SU-DHL-6 (cell line): ENCODE measurements at regions not wholly inside any gene's neighbourhood (a gene's known extent, or its start where the extent isn't known, plus 50 kb on each side); places are given as distances from the start of the nearest gene placed in this dataset.

ENCODE experiments used
- H2AFZ ChIP-seq: fragments of 200-600 bp; sonication (generic); 2 replicates; pipeline ENCODE4 v1.6.1; 2014; ENCODE audit warnings: low read depth, mild to moderate bottlenecking, moderate library complexity, mixed read lengths, antibody characterized with exemption, low read length; ENCODE audit not compliant: severe bottlenecking
- H3F3A ChIP-seq: fragments of 200-600 bp; shearing (Covaris generic); 2 replicates; pipeline ENCODE4 v1.6.0; 2016; ENCODE audit warnings: antibody characterized with exemption, mild to moderate bottlenecking; ENCODE audit not compliant: insufficient read depth
- H3K27ac ChIP-seq: fragments of 200-600 bp; sonication (generic); 2 replicates; pipeline ENCODE4 v1.5.1; 2016; ENCODE audit warnings: low read depth, mild to moderate bottlenecking, low read length, moderate library complexity, mixed read lengths
- H3K27me3 ChIP-seq: fragments of 200-600 bp; sonication (generic), shearing (Covaris generic); 2 replicates; pipeline ENCODE4 v1.6.0; 2014; ENCODE audit warnings: mild to moderate bottlenecking, low read length
- H3K36me3 ChIP-seq: fragments of 200-600 bp; sonication (generic); 2 replicates; pipeline ENCODE4 v1.6.1; 2014; ENCODE audit warnings: mild to moderate bottlenecking, low read length, mixed read lengths
- H3K4me2 ChIP-seq: fragments of 300-600, 200-600 bp; shearing (Covaris generic), sonication (generic); 2 replicates; pipeline ENCODE4 v1.6.0; 2014; ENCODE audit warnings: low read length, low read depth, mild to moderate bottlenecking; ENCODE audit not compliant: poor library complexity, severe bottlenecking
- H3K4me3 ChIP-seq: fragments of 200-600 bp; sonication (generic); 2 replicates; pipeline ENCODE4 v1.5.1; 2014; ENCODE audit warnings: antibody characterized with exemption, low read length, mild to moderate bottlenecking, mixed read lengths; ENCODE audit not compliant: insufficient read depth, poor library complexity, severe bottlenecking
- H3K79me2 ChIP-seq: fragments of 200-600 bp; sonication (generic); 2 replicates; pipeline ENCODE4 v1.6.1; 2014; ENCODE audit warnings: mild to moderate bottlenecking, low read length, moderate library complexity; ENCODE audit not compliant: insufficient read depth
- H3K9ac ChIP-seq: fragments of 200-600 bp; sonication (generic); 2 replicates; pipeline ENCODE4 v1.7.0; 2014; ENCODE audit warnings: mild to moderate bottlenecking, low read length
- H3K9me2 ChIP-seq: fragments of 200-600 bp; sonication (generic); replicated peaks from 2 replicates; pipeline ENCODE4 v1.6.1; 2014; ENCODE audit warnings: low read length; ENCODE audit not compliant: insufficient read depth
- H3K9me3 ChIP-seq: fragments of 200-600 bp; sonication (generic); 2 replicates; pipeline ENCODE4 v1.6.1; 2014; ENCODE audit warnings: low read length, mixed read lengths; ENCODE audit not compliant: insufficient read depth
- H4K20me1 ChIP-seq: fragments of 200-600 bp; sonication (generic); 2 replicates; pipeline ENCODE4 v1.6.1; 2014; ENCODE audit warnings: low read depth, mild to moderate bottlenecking, antibody characterized with exemption, low read length, moderate library complexity, mixed read lengths
- EZH2phosphoT487 ChIP-seq: fragments of 200-600 bp; sonication (generic), shearing (Covaris generic); conservative IDR thresholded peaks from 2 replicates; pipeline ENCODE4 v1.6.1; 2018; ENCODE audit warnings: mild to moderate bottlenecking, antibody characterized with exemption, low read length, moderate library complexity, mixed read lengths
- TF ChIP-seq, protein P1 (sequence below): fragments of 200-600 bp; sonication (generic); IDR thresholded peaks from one replicate; pipeline ENCODE4 v1.5.1; 2017; ENCODE audit warnings: antibody characterized with exemption, mild to moderate bottlenecking, low read length, moderate library complexity; ENCODE audit not compliant: insufficient read depth, poor library complexity, severe bottlenecking

DNA sequence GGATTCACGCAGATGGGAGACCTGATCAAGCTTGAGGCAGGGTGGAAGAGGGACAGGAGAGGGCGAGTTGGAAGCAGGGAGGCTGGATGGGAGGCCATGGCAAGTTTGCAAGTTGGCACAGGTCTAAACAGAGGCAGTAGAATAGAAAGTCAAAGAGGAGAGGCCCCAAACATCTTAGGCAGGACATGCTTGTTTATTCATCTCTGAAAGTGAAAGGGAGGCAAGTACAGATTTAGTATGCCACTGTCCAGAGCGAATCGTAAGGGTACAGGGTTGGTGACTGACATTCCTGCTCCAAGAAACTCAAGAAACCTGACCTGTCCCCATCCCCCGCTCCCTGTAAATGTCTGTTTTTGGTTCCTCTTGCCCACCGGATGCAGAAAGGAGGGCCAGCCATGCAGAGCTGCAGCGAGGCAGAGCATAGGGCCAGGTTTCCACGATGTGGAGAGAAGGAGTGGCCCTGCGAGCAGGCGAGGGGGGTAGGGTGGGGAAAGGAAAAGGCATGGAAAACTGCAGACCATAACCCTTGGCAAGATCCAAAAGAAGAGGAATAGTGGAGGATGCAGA is 96.2 kb upstream of the BOD1 start:
- H3K4me3 ChIP-seq: no peak overlapping the region
- H3K9ac ChIP-seq: no peak overlapping the region
- H4K20me1 ChIP-seq: no peaks in the 10 kb centered on the region
- TF ChIP-seq, protein P1, sequence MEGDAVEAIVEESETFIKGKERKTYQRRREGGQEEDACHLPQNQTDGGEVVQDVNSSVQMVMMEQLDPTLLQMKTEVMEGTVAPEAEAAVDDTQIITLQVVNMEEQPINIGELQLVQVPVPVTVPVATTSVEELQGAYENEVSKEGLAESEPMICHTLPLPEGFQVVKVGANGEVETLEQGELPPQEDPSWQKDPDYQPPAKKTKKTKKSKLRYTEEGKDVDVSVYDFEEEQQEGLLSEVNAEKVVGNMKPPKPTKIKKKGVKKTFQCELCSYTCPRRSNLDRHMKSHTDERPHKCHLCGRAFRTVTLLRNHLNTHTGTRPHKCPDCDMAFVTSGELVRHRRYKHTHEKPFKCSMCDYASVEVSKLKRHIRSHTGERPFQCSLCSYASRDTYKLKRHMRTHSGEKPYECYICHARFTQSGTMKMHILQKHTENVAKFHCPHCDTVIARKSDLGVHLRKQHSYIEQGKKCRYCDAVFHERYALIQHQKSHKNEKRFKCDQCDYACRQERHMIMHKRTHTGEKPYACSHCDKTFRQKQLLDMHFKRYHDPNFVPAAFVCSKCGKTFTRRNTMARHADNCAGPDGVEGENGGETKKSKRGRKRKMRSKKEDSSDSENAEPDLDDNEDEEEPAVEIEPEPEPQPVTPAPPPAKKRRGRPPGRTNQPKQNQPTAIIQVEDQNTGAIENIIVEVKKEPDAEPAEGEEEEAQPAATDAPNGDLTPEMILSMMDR: no peak
- TF ChIP-seq EZH2phosphoT487: no peak
- no peaks in the 10 kb centered on the region for H3K9me3 ChIP-seq
- no peaks in the 10 kb centered on the region for H3K79me2 ChIP-seq
- H2AFZ ChIP-seq: no peak overlapping the region
- H3K27me3 ChIP-seq: no peaks in the 10 kb centered on the region
- H3F3A ChIP-seq: no peaks in the 10 kb centered on the region
- H3K27ac ChIP-seq: no peak overlapping the region
- no peaks in the 10 kb centered on the region for H3K36me3 ChIP-seq
- H3K4me2 ChIP-seq: no peak overlapping the region
- no peaks in the 10 kb centered on the region for H3K9me2 ChIP-seq

DNA sequence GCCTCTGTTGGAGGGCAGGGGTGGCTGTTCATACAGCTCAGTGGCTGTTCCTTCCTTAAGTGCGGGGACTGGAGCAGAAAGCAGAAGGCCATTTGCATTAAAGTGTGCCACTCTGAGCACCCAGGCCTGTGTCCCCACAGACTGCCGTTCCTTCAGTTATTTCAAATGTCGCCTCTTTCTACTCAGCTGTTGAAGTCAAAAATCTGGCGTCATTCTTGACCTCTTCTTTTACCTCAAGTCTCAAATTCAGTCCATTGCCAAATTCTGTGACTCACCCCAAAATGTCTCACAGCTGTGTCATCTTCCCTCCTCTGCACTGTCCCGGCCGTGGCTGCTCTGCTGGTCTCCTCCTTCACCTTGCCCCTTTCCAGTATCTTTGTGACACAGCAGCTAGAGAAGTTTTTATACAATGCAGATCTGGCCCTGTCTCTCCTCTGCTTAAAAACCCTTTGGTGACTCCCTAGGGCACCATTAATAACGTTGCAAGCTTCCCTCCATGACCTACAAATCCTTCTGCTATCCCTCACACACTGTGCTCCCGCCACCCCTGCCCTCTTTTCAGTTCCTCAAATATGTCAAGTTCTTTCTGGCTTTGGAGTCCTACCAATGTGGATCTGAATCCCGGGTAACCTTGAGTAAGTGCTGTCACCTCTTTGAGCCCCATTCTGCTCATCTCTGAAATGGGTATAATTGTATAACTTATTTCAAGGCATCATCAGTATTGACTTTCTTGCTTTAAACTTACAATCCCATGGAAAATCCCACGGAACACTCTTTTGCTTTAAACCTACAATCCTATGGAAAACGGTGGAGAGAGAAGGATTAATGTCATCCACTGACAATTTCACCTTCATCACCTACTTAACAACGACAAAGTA is 98.3 kb upstream of the BOD1 start:
- H3K36me3 ChIP-seq: no peaks in the 10 kb centered on the region
- no peak for TF ChIP-seq EZH2phosphoT487
- TF ChIP-seq, protein P1: no peak
- no peak overlapping the region for H3K4me3 ChIP-seq
- no peaks in the 10 kb centered on the region for H3F3A ChIP-seq
- H4K20me1 ChIP-seq: no peaks in the 10 kb centered on the region
- no peak overlapping the region for H2AFZ ChIP-seq
- H3K9me3 ChIP-seq: no peaks in the 10 kb centered on the region
- no peak overlapping the region for H3K4me2 ChIP-seq
- no peak overlapping the region for H3K9ac ChIP-seq
- no peak overlapping the region for H3K27ac ChIP-seq
- H3K9me2 ChIP-seq: no peaks in the 10 kb centered on the region
- H3K27me3 ChIP-seq: no peaks in the 10 kb centered on the region
- no peaks in the 10 kb centered on the region for H3K79me2 ChIP-seq

DNA sequence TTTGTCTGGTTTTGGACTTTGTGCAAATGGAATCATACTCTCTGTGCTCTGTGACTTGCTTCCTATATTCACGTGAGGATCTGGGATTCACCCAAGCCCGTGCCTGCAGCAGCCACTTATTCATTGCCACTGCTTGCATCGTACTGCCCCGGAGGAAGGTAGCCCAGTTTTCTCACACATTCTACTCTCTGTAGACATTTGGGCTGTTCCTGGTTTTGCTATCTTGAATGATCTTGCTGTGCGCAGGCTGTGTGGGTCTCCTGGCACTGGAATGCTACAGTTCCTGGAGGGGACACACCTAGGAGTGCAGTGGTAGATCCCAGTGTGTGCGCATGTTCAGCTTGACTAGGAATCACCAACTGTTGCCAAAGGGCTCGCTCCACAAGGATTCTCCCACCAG is 99.2 kb upstream of the BOD1 start:
- Histone ChIP-seq H2AFZ (no peak overlapping the region), H3K79me2 (no peaks in the 10 kb centered on the region), H3K4me3 (no peak overlapping the region), H3K36me3 (no peaks in the 10 kb centered on the region), H3K9me2 (no peaks in the 10 kb centered on the region), H3K4me2 (no peak overlapping the region), H3K27me3 (no peaks in the 10 kb centered on the region), H4K20me1 (no peaks in the 10 kb centered on the region), H3K9ac (no peak overlapping the region), H3K9me3 (no peaks in the 10 kb centered on the region), H3F3A (no peaks in the 10 kb centered on the region), H3K27ac (no peak overlapping the region)
- no peak for TF ChIP-seq EZH2phosphoT487
- TF ChIP-seq, protein P1: no peak
